Neural cell (in vitro differentiated cells): ENCODE measurements at regions not wholly inside any gene's neighbourhood (a gene's known extent, or its start where the extent isn't known, plus 50 kb on each side); places are given as distances from the start of the nearest gene placed in this dataset.

Source experiments
- CTCF ChIP-seq: fragments of 450-650 bp; IDR thresholded peaks from 2 replicates; pipeline ENCODE4 v1.5.1; 2014; ENCODE audit warnings: antibody characterized with exemption, mild to moderate bottlenecking, moderate library complexity; ENCODE audit not compliant: poor library complexity, severe bottlenecking
- EP300 ChIP-seq: fragments of 450-650 bp; conservative IDR thresholded peaks from 2 replicates; pipeline ENCODE4 v1.6.1; 2014; ENCODE audit warnings: antibody characterized with exemption, mild to moderate bottlenecking, moderate library complexity; ENCODE audit not compliant: poor library complexity, severe bottlenecking
- EZH2 ChIP-seq: fragments of 200-600, 300-800 bp; shearing (Covaris generic), sonication (generic); IDR thresholded peaks from 2 replicates; pipeline ENCODE4 v1.6.1; 2014; ENCODE audit warnings: antibody characterized with exemption, low read length, borderline replicate concordance, mild to moderate bottlenecking; ENCODE audit not compliant: insufficient read depth, poor library complexity, severe bottlenecking
- MXI1 ChIP-seq: fragments of 450-650 bp; conservative IDR thresholded peaks from 2 replicates; pipeline ENCODE4 v1.6.1; 2014; ENCODE audit warnings: antibody characterized with exemption, mild to moderate bottlenecking; ENCODE audit not compliant: poor library complexity, severe bottlenecking
- POLR2AphosphoS5 ChIP-seq: IDR thresholded peaks from 2 replicates; pipeline ENCODE4 v1.6.1; 2012
- RAD21 ChIP-seq: fragments of 450-650 bp; conservative IDR thresholded peaks from 2 replicates; pipeline ENCODE4 v1.6.1; 2014; ENCODE audit warnings: antibody characterized with exemption, mild to moderate bottlenecking, moderate library complexity
- SMC3 ChIP-seq: fragments of 450-650 bp; conservative IDR thresholded peaks from 2 replicates; pipeline ENCODE4 v1.6.1; 2014; ENCODE audit warnings: antibody characterized with exemption, mild to moderate bottlenecking, moderate library complexity; ENCODE audit not compliant: poor library complexity
- TAF1 ChIP-seq: IDR thresholded peaks from 2 replicates; pipeline ENCODE4 v1.6.1; 2012; ENCODE audit warnings: low read depth
- TF ChIP-seq, protein P1 (sequence below): IDR thresholded peaks from 2 replicates; pipeline ENCODE4 v1.6.1; 2012; ENCODE audit warnings: borderline replicate concordance

DNA sequence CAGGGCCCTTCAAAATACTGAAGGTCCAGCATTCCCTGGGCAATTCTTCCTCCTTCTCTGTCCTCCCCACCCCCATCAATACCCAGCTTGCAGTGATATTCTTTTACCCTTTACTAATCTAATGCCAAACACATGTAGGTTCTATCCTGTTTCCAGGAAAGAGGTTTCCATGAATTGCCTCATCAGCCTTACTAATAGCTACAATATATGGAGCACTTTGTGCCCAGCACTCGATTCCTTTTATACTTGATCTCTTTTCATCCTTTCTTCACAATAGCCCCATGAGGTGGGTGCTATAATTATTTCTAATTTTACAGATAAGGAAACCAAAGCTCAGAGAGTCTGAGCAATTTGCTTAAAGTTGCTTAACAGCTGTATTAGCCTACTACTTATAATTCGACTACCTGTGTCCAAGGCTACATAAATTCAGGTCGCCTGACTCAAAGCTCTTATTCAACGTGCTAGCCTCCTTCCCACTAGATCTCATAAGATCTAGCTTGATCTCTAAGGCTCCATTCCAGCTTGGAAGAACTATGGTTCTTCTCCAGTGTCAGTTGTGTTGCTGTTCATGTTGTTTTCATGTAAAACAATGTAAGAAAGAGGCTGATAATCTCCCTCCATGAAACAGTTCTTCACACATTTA is 229.6 kb upstream of the PGRMC2 start:
- TF ChIP-seq CTCF (no peak), EZH2 (no peak), EP300 (no peak), POLR2AphosphoS5 (no peak), RAD21 (no peak), SMC3 (no peak), MXI1 (no peak), TAF1 (no peak)
- TF ChIP-seq, protein P1, sequence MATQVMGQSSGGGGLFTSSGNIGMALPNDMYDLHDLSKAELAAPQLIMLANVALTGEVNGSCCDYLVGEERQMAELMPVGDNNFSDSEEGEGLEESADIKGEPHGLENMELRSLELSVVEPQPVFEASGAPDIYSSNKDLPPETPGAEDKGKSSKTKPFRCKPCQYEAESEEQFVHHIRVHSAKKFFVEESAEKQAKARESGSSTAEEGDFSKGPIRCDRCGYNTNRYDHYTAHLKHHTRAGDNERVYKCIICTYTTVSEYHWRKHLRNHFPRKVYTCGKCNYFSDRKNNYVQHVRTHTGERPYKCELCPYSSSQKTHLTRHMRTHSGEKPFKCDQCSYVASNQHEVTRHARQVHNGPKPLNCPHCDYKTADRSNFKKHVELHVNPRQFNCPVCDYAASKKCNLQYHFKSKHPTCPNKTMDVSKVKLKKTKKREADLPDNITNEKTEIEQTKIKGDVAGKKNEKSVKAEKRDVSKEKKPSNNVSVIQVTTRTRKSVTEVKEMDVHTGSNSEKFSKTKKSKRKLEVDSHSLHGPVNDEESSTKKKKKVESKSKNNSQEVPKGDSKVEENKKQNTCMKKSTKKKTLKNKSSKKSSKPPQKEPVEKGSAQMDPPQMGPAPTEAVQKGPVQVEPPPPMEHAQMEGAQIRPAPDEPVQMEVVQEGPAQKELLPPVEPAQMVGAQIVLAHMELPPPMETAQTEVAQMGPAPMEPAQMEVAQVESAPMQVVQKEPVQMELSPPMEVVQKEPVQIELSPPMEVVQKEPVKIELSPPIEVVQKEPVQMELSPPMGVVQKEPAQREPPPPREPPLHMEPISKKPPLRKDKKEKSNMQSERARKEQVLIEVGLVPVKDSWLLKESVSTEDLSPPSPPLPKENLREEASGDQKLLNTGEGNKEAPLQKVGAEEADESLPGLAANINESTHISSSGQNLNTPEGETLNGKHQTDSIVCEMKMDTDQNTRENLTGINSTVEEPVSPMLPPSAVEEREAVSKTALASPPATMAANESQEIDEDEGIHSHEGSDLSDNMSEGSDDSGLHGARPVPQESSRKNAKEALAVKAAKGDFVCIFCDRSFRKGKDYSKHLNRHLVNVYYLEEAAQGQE: no peak
